H1 (cell line): ENCODE measurements at regions not wholly inside any gene's neighbourhood (a gene's known extent, or its start where the extent isn't known, plus 50 kb on each side); places are given as distances from the start of the nearest gene placed in this dataset.

Source experiments
- CTCF ChIA-PET: fragments of 300-600 bp; sonication (Branson Sonifier 250); formaldehyde crosslinking; loops from one replicate; lab custom pipeline; 2021; ENCODE audit not compliant: partially characterized antibody; lab: Charles Lee
- POLR2A ChIA-PET: fragments of 300-600 bp; sonication (Branson Sonifier 250); formaldehyde crosslinking; loops from one replicate; lab custom pipeline; 2021; ENCODE audit warnings: inconsistent platforms; ENCODE audit not compliant: partially characterized antibody; lab: Charles Lee
- DNase-seq, 2 experiments: peaks; one replicate each; pipeline versions ENCODE4 v3.0.0 to v3.0.0-alpha.2; 2010 to 2022; ENCODE audit warnings: low spot score in 2 of 2, low read depth in 1 of 2, mixed read lengths in 1 of 2
- FAIRE-seq: peaks from 2 replicates; lab custom pipeline; 2011; peaks lifted over from hg19 to GRCh38; lab: Jason Lieb, UNC
- H2AFZ ChIP-seq: 2 replicates; pipeline ENCODE4 v1.8.1; 2012; ENCODE audit warnings: low read length, inconsistent platforms
- H2AK5ac ChIP-seq: 2 replicates; pipeline ENCODE4 v1.6.1; 2013; ENCODE audit warnings: low read depth, low read length
- H2BK120ac ChIP-seq: replicated peaks from 2 replicates; pipeline ENCODE3; 2013; ENCODE audit warnings: low read depth, low read length, inconsistent platforms
- H2BK12ac ChIP-seq: 2 replicates; pipeline ENCODE4 v1.6.1; 2013; ENCODE audit warnings: low read depth, low read length
- H2BK15ac ChIP-seq: 2 replicates; pipeline ENCODE4 v1.6.1; 2013; ENCODE audit warnings: low read length
- H2BK20ac ChIP-seq: 2 replicates; pipeline ENCODE4 v1.6.1; 2013; ENCODE audit warnings: low read length
- H2BK5ac ChIP-seq: 2 replicates; pipeline ENCODE4 v1.6.1; 2013; ENCODE audit warnings: low read depth, low read length
- H3K14ac ChIP-seq: 2 replicates; pipeline ENCODE4 v1.6.1; 2013; ENCODE audit warnings: inconsistent platforms; ENCODE audit not compliant: insufficient read length
- H3K18ac ChIP-seq: 2 replicates; pipeline ENCODE4 v1.6.1; 2013; ENCODE audit warnings: low read length; ENCODE audit errors: extremely low read depth
- H3K23ac ChIP-seq: 2 replicates; pipeline ENCODE4 v1.6.1; 2013; ENCODE audit warnings: inconsistent platforms; ENCODE audit not compliant: insufficient read length
- H3K23me2 ChIP-seq: 2 replicates; pipeline ENCODE4 v1.6.1; 2013; ENCODE audit warnings: low read depth, low read length
- H3K27ac ChIP-seq: 2 replicates; pipeline ENCODE4 v1.6.1; 2011; ENCODE audit warnings: low read depth, low read length, inconsistent platforms
- H3K27me3 ChIP-seq, 4 experiments: replicated peaks in 1 of 4; 1 replicate in 1 of 4; 2 replicates in 3 of 4; pipeline versions ENCODE4 v1.6.1 to v1.8.1; 2011 to 2013; ENCODE audit warnings: low read length in 3 of 4, mild to moderate bottlenecking in 3 of 4, inconsistent platforms in 2 of 4, mixed read lengths in 2 of 4, moderate library complexity in 1 of 4; ENCODE audit not compliant: control insufficient read depth in 3 of 4, insufficient read depth in 3 of 4; ENCODE audit errors: extremely low read depth in 1 of 4
- H3K36me3 ChIP-seq, 4 experiments: 2 replicates each; pipeline versions ENCODE4 v1.6.1 to v1.8.1; 2011 to 2013; ENCODE audit warnings: mild to moderate bottlenecking in 4 of 4, low read length in 3 of 4, moderate library complexity in 2 of 4, control low read depth in 1 of 4, inconsistent platforms in 1 of 4; ENCODE audit not compliant: insufficient read depth in 4 of 4, control insufficient read depth in 2 of 4
- H3K4ac ChIP-seq: replicated peaks from 2 replicates; pipeline ENCODE3; 2013; ENCODE audit warnings: low read length, low read depth, mixed read lengths, inconsistent platforms; ENCODE audit not compliant: insufficient read length
- H3K4me1 ChIP-seq, 4 experiments: replicated peaks in 1 of 4; 1 replicate in 1 of 4; 2 replicates in 3 of 4; pipeline versions ENCODE4 v1.6.1 to v1.8.1; 2011 to 2013; ENCODE audit warnings: low read length in 3 of 4, inconsistent platforms in 2 of 4, mixed read lengths in 1 of 4; ENCODE audit not compliant: insufficient read depth in 4 of 4, control insufficient read depth in 3 of 4
- H3K4me2 ChIP-seq, 2 experiments: 2 replicates each; pipeline versions ENCODE4 v1.6.1 to v1.8.1; 2011 to 2013; ENCODE audit warnings: low read depth in 2 of 2, low read length in 2 of 2, control low read depth in 1 of 2, inconsistent platforms in 1 of 2, mild to moderate bottlenecking in 1 of 2; ENCODE audit not compliant: insufficient read depth in 1 of 2
- H3K4me3 ChIP-seq, 4 experiments: fragments of 200-600, 300-600 bp in 1 of 4; sonication (generic), shearing (Covaris generic), sonication (Bioruptor Twin) in 1 of 4; 2 replicates each; pipeline versions ENCODE4 v1.5.1 to v1.8.1; 2011 to 2016; ENCODE audit warnings: low read length in 4 of 4, low read depth in 3 of 4, control low read depth in 2 of 4, inconsistent platforms in 2 of 4, mild to moderate bottlenecking in 2 of 4, mixed read lengths in 1 of 4, moderate library complexity in 1 of 4; ENCODE audit not compliant: insufficient read depth in 2 of 4; ENCODE audit errors: extremely low read depth in 1 of 4
- H3K56ac ChIP-seq: replicated peaks from 2 replicates; pipeline ENCODE3; 2013; ENCODE audit warnings: low read depth, mild to moderate bottlenecking, mixed read lengths, low read length, inconsistent platforms; ENCODE audit not compliant: insufficient read length
- H3K79me1 ChIP-seq: 2 replicates; pipeline ENCODE4 v1.6.1; 2013; ENCODE audit warnings: low read depth, low read length, control low read depth
- H3K79me2 ChIP-seq, 2 experiments: 2 replicates each; pipeline versions ENCODE4 v1.6.1 to v1.8.1; 2012 to 2013; ENCODE audit warnings: low read length in 2 of 2, mild to moderate bottlenecking in 2 of 2, inconsistent platforms in 1 of 2; ENCODE audit not compliant: insufficient read depth in 2 of 2, control insufficient read depth in 1 of 2
- H3K9ac ChIP-seq, 4 experiments: replicated peaks in 1 of 4; 1 replicate in 1 of 4; 2 replicates in 3 of 4; pipeline versions ENCODE4 v1.6.1 to v1.8.1; 2011 to 2013; ENCODE audit warnings: low read depth in 3 of 4, low read length in 3 of 4, control low read depth in 2 of 4, mild to moderate bottlenecking in 2 of 4, moderate library complexity in 2 of 4, inconsistent platforms in 1 of 4; ENCODE audit errors: extremely low read depth in 1 of 4
- H3K9me3 ChIP-seq, 2 experiments: 2 replicates each; pipeline versions ENCODE4 v1.6.1 to v1.8.1; 2012 to 2013; ENCODE audit warnings: mild to moderate bottlenecking in 2 of 2, moderate library complexity in 2 of 2, control low read depth in 1 of 2, inconsistent platforms in 1 of 2, low read depth in 1 of 2, low read length in 1 of 2, mixed read lengths in 1 of 2; ENCODE audit not compliant: insufficient read depth in 2 of 2
- H4K20me1 ChIP-seq, 2 experiments: replicated peaks in 1 of 2; 2 replicates each; pipeline versions ENCODE3 to v1.8.1; 2011 to 2013; ENCODE audit warnings: inconsistent platforms in 2 of 2, low read length in 2 of 2, mild to moderate bottlenecking in 1 of 2; ENCODE audit not compliant: insufficient read depth in 2 of 2, control insufficient read depth in 1 of 2
- H4K5ac ChIP-seq: 2 replicates; pipeline ENCODE4 v1.6.1; 2013; ENCODE audit warnings: low read length, low read depth, mixed read lengths, inconsistent platforms; ENCODE audit not compliant: insufficient read length
- H4K8ac ChIP-seq: 2 replicates; pipeline ENCODE4 v1.8.0; 2013; ENCODE audit warnings: mild to moderate bottlenecking, moderate library complexity, low read length, inconsistent platforms; ENCODE audit not compliant: insufficient read depth; ENCODE audit errors: extremely low read depth
- H4K91ac ChIP-seq: replicated peaks from 2 replicates; pipeline ENCODE3; 2013; ENCODE audit warnings: low read length, mixed read lengths, inconsistent platforms; ENCODE audit not compliant: insufficient read length
- ASH2L ChIP-seq: fragments of 200-600, 300-600 bp; sonication (generic); IDR thresholded peaks from one replicate; pipeline ENCODE4 v1.7.1; 2017; ENCODE audit warnings: low read length
- BCL11A ChIP-seq, 2 experiments: IDR thresholded peaks; one replicate each; pipeline ENCODE4 v1.6.1; 2011; ENCODE audit warnings: low read depth in 2 of 2, low read length in 2 of 2, mild to moderate bottlenecking in 2 of 2
- CBX8 ChIP-seq: fragments of 300-800, 300-1000 bp; sonication (generic); IDR thresholded peaks from 2 replicates; pipeline ENCODE4 v1.7.1; 2016; ENCODE audit warnings: low read depth, low read length, borderline replicate concordance
- WGBS, 2 experiments: shearing (Covaris generic) in 1 of 2; methylation state at CpG; one replicate each; pipeline versions ENCODE4 v1.1.6 to v1.1.7; 2013 to 2015; ENCODE audit warnings: low lambda C conversion rate in 2 of 2, mixed read lengths in 2 of 2, inconsistent platforms in 1 of 2, low coverage in 1 of 2, missing lambda C conversion rate in 1 of 2; ENCODE audit not compliant: insufficient replicate concordance in 2 of 2, insufficient coverage in 1 of 2, insufficient read length in 1 of 2; ENCODE audit errors: extremely low coverage in 1 of 2, missing lambda C conversion rate in 1 of 2; 5-methylcytosine and 5-hydroxymethylcytosine counted together

- 100% methylated on average over 1 of the region's 1 CpG; no CpG with 5 or more reads in 1 of the 2 experiments for WGBS, 2 experiments
- no peaks in the 10 kb centered on the region for H3K4me1 ChIP-seq
- no peak overlapping the region for H2BK120ac ChIP-seq
- H2AK5ac ChIP-seq, result no peak overlapping the region
- no peaks in the 10 kb centered on the region for H3K36me3 ChIP-seq
- no peak overlapping the region for H3K4ac ChIP-seq
- H3K4me3 ChIP-seq, result no peak overlapping the region
- H3K18ac ChIP-seq, result no peak overlapping the region
- H3K79me2 ChIP-seq, result no peaks in the 10 kb centered on the region
- DNase-seq, result no peak
- H4K8ac ChIP-seq, result no peak overlapping the region
- H2AFZ ChIP-seq, result no peak overlapping the region
- H2BK20ac ChIP-seq, result no peak overlapping the region
- H3K9ac ChIP-seq, result no peak overlapping the region
- H3K9me3 ChIP-seq, result no peaks in the 10 kb centered on the region
- H2BK5ac ChIP-seq, result no peak overlapping the region
- FAIRE-seq, result no peak
- no peak overlapping the region for H2BK12ac ChIP-seq
- H3K4me2 ChIP-seq, result no peak overlapping the region
- H2BK15ac ChIP-seq, result no peak overlapping the region
- ChIA-PET POLR2A (no interaction called here), CTCF (interaction anchor here (0.6 kb wide), 1 partner anchor 82 kb away, joined by 4 read pairs; no protein-coding TSS in a partner anchor)
- H3K27me3 ChIP-seq, result no peaks in the 10 kb centered on the region
- no peaks in the 10 kb centered on the region for H3K23me2 ChIP-seq
- H3K27ac ChIP-seq, result no peak overlapping the region
- H3K14ac ChIP-seq, result no peak overlapping the region
- no peaks in the 10 kb centered on the region for H3K79me1 ChIP-seq
- H4K5ac ChIP-seq, result no peak overlapping the region
- H3K56ac ChIP-seq, result no peak overlapping the region
- no peak overlapping the region for H3K23ac ChIP-seq
- TF ChIP-seq BCL11A (IDR thresholded peaks at IDR 0.05; ENCODE audit: low read depth in 2 of 2, low read length in 2 of 2) (no peak), CBX8 (no peak), ASH2L (no peak)
- TF ChIP-seq, all 59 proteins: peak for 0
- no peaks in the 10 kb centered on the region for H4K20me1 ChIP-seq
- H4K91ac ChIP-seq, result no peak overlapping the region
These were observed 1560.0 kb upstream of the GBE1 start for GRCh38 chr3:83321457-83321856.
